ENCODE measurements at regions not wholly inside any gene's neighbourhood (a gene's known extent, or its start where the extent isn't known, plus 50 kb on each side); places are given as distances from the start of the nearest gene placed in this dataset.

- TF ChIP-seq CTCF (IDR thresholded peaks at IDR 0.05) (no peak), POLR2A (IDR thresholded peaks at IDR 0.05) (no peak)
Measured at GRCh38 chr17:36854982-36855381, 82.3 kb upstream of the LHX1 start.

All from thyroid gland (tissue), 4 donors.